ENCODE measurements at regions not wholly inside any gene's neighbourhood (a gene's known extent, or its start where the extent isn't known, plus 50 kb on each side); places are given as distances from the start of the nearest gene placed in this dataset.

DNA sequence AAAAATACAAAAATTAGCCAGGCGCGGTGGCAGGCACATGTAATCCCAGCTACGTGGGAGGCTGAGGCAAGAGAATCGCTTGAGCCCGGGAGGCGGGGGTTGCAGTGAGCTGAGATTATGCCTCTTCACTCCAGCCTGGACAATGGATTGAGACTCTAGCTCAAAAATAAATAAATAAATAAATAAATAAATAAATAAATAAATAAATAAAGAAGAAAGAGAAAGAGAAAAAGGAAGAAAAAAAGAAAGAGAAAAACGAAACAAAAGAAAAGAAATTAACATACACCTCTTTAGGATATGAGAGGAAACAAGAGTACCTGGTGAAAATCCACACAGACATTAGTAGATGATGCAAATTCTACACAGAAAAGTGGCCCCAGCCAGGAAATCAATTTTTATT lies 713.7 kb upstream of the POT1 start:
- H3K4me2 ChIP-seq (ENCODE audit: insufficient read depth, low read length): no peak overlapping the region
- H3K4me3 ChIP-seq: no peak overlapping the region
- no peaks in the 10 kb centered on the region for H3K9me3 ChIP-seq (replicated peaks; ENCODE audit: control insufficient read depth, insufficient read depth, low read depth, low read length)
- H3K79me2 ChIP-seq (ENCODE audit: control insufficient read depth, insufficient read depth, low read length): no peaks in the 10 kb centered on the region
- H3K27ac ChIP-seq (ENCODE audit: extremely low read depth, low read depth, low read length): no peak overlapping the region
- no peaks in the 10 kb centered on the region for H4K20me1 ChIP-seq (replicated peaks; ENCODE audit: control insufficient read depth, insufficient read depth, low read length)
- DNase-seq (ENCODE audit: extremely low read depth in 1 of 4, low spot score in 3 of 4): no peak
- no peak for ATAC-seq
- H3K4me1 ChIP-seq (replicated peaks in 1 of 2; ENCODE audit: control insufficient read depth in 2 of 2, insufficient read depth in 2 of 2, low read length in 2 of 2): no peaks in the 10 kb centered on the region
- H3K36me3 ChIP-seq (ENCODE audit: control insufficient read depth, insufficient read depth, low read length): no peaks in the 10 kb centered on the region
- ChIA-PET CTCF (ENCODE audit: low intra/inter-chr PET ratio) (no interaction called here), POLR2A (interaction anchor here (0.7 kb wide), 1 partner anchor 76 kb away, joined by 3 read pairs; no protein-coding TSS in a partner anchor)
- no peak for FAIRE-seq
- BruUV-seq (replicated peaks): no TSS peak
- TF ChIP-seq ZNF212 (CRISPR knock-in tag; IDR thresholded peaks at IDR 0.05) (no peak), HDAC6 (IDR thresholded peaks at IDR 0.05; ENCODE audit: low read depth, low read length) (no peak), TARDBP (IDR thresholded peaks at IDR 0.05) (no peak), POLR2B (IDR thresholded peaks at IDR 0.05; ENCODE audit: low read depth, partially characterized antibody) (no peak), TEAD4 (IDR thresholded peaks at IDR 0.05; ENCODE audit: low read length) (no peak), TEAD4 (CRISPR knock-in tag; IDR thresholded peaks at IDR 0.05; ENCODE audit: borderline replicate concordance) (no peak), ZBTB8A (IDR thresholded peaks at IDR 0.05; ENCODE audit: partially characterized antibody) (no peak), NRF1 (conservative IDR thresholded peaks at IDR 0.05 in 1 of 2, IDR thresholded peaks at IDR 0.05 in 1 of 2) (no peak), CBX1 (IDR thresholded peaks at IDR 0.05; ENCODE audit: low read depth) (no peak), NCOA6 (IDR thresholded peaks at IDR 0.05) (no peak), ZNF253 (CRISPR knock-in tag; conservative IDR thresholded peaks at IDR 0.05) (no peak), NR3C1 (CRISPR knock-in tag; IDR thresholded peaks at IDR 0.05) (no peak), SMAD3 (CRISPR knock-in tag; conservative IDR thresholded peaks at IDR 0.05) (no peak), KDM1A (IDR thresholded peaks at IDR 0.05) (no peak)
- TF ChIP-seq, protein P1, sequence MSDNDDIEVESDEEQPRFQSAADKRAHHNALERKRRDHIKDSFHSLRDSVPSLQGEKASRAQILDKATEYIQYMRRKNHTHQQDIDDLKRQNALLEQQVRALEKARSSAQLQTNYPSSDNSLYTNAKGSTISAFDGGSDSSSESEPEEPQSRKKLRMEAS (CRISPR knock-in tag; IDR thresholded peaks at IDR 0.05): no peak
- no peaks in the 10 kb centered on the region for H3K27me3 ChIP-seq (ENCODE audit: control insufficient read depth in 2 of 2, insufficient read depth in 2 of 2, low read length in 2 of 2)
- H2AFZ ChIP-seq (ENCODE audit: low read depth, low read length): no peak overlapping the region
- in situ Hi-C loops (cut with MboI) (no loop called here), intact Hi-C loops (cut with micrococcal nuclease) (no loop called here)
- WGBS (ENCODE audit: insufficient coverage, low coverage, missing lambda C conversion rate): 6% methylated on average over 7 of the region's 7 CpGs
- no peak overlapping the region for H3K9ac ChIP-seq (ENCODE audit: insufficient read depth in 1 of 2, low read depth in 2 of 2, low read length in 2 of 2)
- H3K9me1 ChIP-seq (ENCODE audit: control insufficient read depth, insufficient read depth, low read length): no peaks in the 10 kb centered on the region
